SK-N-SH (cell line): ENCODE measurements at regions not wholly inside any gene's neighbourhood (a gene's known extent, or its start where the extent isn't known, plus 50 kb on each side); places are given as distances from the start of the nearest gene placed in this dataset.

Experiments used
- MXI1 ChIP-seq: IDR thresholded peaks from 2 replicates; pipeline ENCODE4 v1.6.1; 2012; ENCODE audit warnings: mild to moderate bottlenecking, low read depth, low read length, improper control_type of control experiment
- POLR2AphosphoS5 ChIP-seq: IDR thresholded peaks from 2 replicates; pipeline ENCODE4 v1.6.1; 2012; ENCODE audit warnings: low read depth, low read length

DNA sequence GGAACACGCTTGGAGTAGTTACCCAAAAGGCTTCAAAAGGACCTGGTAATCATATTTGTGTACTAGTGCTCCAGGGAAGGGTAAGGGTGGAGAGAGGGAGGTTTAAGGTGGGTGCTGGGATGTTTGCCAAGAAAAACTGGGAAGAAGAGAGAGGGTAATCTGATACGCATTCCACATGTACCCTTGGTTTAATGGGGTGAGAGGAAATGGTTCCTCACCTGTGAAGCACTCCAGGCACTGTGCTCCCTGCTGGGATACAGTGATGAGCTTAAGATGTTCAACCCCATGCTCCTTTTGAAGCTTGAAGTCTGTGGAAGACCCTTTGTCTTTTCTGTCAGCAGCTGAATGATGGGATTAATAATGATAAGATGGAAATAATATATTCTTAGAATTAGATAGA lies 98.4 kb downstream of the COX7C start:
- no peak for TF ChIP-seq MXI1
- no peak for TF ChIP-seq POLR2AphosphoS5
